ENCODE measurements at regions not wholly inside any gene's neighbourhood (a gene's known extent, or its start where the extent isn't known, plus 50 kb on each side); places are given as distances from the start of the nearest gene placed in this dataset.
A peak's percentile ranks its signal among the peaks of the same experiment; 100 is the strongest.

- no peak for DNase-seq (ENCODE audit: low spot score)
Measured at GRCh38 chr12:89992668-89993451, 284.2 kb upstream of the ATP2B1 start.

GRCh38 chr12:89991807-89992590, 283.4 kb upstream of the ATP2B1 start:
- no peak for DNase-seq (ENCODE audit: low spot score)

GRCh38 chr12:89988188-89988915, 279.7 kb upstream of the ATP2B1 start:
- no peak for DNase-seq (ENCODE audit: low spot score)

- no peak for DNase-seq (ENCODE audit: low spot score)
Measured at GRCh38 chr12:89985935-89986334, 277.3 kb upstream of the ATP2B1 start.

GRCh38 chr12:89984846-89985245, 276.2 kb upstream of the ATP2B1 start:
- DNase-seq (ENCODE audit: low spot score), result no peak

- DNase-seq (ENCODE audit: low spot score), result no peak
Measured at GRCh38 chr12:89983622-89984021, 275.0 kb upstream of the ATP2B1 start.

- peak; percentile 60 for DNase-seq (ENCODE audit: low spot score)
Measured at GRCh38 chr12:89980236-89980635, 271.6 kb upstream of the ATP2B1 start.

- peak; percentile 25 for DNase-seq (ENCODE audit: low spot score)
Measured at GRCh38 chr12:89977405-89978085, 268.9 kb upstream of the ATP2B1 start.

- no peak for DNase-seq (ENCODE audit: low spot score)
Measured at GRCh38 chr12:89976866-89977265, 268.2 kb upstream of the ATP2B1 start.

GRCh38 chr12:89975574-89975973, 266.9 kb upstream of the ATP2B1 start:
- DNase-seq (ENCODE audit: low spot score), result no peak

- DNase-seq (ENCODE audit: low spot score), result no peak
Measured at GRCh38 chr12:89971880-89972279, 263.2 kb upstream of the ATP2B1 start.

GRCh38 chr12:89970722-89971121, 262.1 kb upstream of the ATP2B1 start:
- no peak for DNase-seq (ENCODE audit: low spot score)

GRCh38 chr12:89969093-89969492, 260.5 kb upstream of the ATP2B1 start:
- no peak for DNase-seq (ENCODE audit: low spot score)

- no peak for DNase-seq (ENCODE audit: low spot score)
Measured at GRCh38 chr12:89968151-89968700, 259.6 kb upstream of the ATP2B1 start.

GRCh38 chr12:89966495-89967240, 258.0 kb upstream of the ATP2B1 start:
- DNase-seq (ENCODE audit: low spot score), result no peak

GRCh38 chr12:89965993-89966392, 257.4 kb upstream of the ATP2B1 start:
- DNase-seq (ENCODE audit: low spot score), result no peak

- DNase-seq (ENCODE audit: low spot score), result no peak
Measured at GRCh38 chr12:89962648-89963047, 254.0 kb upstream of the ATP2B1 start.

GRCh38 chr12:89960607-89961394, 252.2 kb upstream of the ATP2B1 start:
- DNase-seq (ENCODE audit: low spot score), result no peak

- no peak for DNase-seq (ENCODE audit: low spot score)
Measured at GRCh38 chr12:89960011-89960507, 251.4 kb upstream of the ATP2B1 start.

GRCh38 chr12:89959179-89959578, 250.5 kb upstream of the ATP2B1 start:
- no peak for DNase-seq (ENCODE audit: low spot score)
